CD4-positive, alpha-beta T cell treated with Interleukin-4 for 1 hour (primary cell): ENCODE measurements at regions not wholly inside any gene's neighbourhood (a gene's known extent, or its start where the extent isn't known, plus 50 kb on each side); places are given as distances from the start of the nearest gene placed in this dataset.

Experiments
- DNase-seq, 2 donors: peaks; one replicate each; pipeline ENCODE4 v3.0.0-alpha.2; 2020 to 2022

DNA sequence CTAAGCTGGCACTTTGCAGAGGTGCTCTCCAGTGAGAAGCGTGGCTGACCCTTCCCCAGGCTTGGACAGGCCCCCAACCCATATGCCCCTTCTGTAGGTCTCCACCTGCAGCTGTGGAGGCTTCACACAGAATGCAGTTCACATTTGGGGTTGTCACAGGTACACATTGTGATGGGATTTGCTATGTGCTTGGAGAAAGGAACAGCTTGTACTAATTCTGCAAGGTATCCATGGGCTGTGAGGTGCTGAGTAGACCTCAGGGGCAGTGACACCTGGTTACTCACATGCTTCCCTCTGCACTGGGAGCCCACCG lies 188.9 kb downstream of the CXCL12 start:
- DNase-seq: no peak

DNA sequence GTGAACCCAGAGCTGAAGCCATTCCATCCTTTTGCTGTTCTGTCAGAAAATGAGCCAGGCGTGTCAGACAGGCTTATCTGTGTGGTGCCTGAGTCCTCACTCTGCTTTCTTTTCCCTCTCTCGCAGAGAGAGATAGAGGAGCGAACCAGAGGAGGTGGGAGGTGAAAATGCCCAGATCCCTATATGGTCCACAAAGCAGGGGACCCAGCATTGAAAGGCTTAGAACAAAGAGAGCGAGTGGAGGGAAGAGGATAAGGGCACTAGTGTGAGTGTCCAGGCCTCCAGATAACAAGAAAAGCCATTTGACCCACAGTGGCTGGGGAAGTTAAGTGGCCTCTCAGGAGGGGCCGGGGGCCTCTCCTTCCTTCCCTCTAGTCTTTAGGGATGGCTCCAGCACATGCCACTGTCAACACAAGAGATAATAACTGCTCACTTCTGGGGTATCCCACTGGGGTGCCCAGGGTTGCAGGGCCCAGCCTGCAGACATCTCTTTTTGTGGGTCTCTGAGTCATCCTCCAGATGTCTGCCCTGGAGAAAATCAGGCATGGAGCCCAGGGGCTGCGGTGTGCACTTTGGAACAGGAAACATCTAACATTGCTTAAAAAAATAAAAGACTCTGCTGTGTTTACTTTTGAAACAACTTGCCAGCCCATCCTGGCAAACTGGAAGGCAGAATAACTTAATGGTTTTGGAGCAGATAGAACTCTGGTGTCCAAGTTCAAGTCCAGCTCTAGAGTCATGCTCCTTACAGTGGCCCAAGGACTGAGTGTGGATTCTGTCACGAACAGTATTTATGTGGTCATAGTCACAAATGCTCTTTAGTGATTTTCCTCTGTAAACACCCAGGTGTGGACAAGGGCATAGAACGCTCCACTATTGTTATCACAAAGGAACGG lies 189.5 kb downstream of the CXCL12 start:
- DNase-seq: no peak

GRCh38 chr10:44194435-44194834 lies 190.5 kb downstream of the CXCL12 start:
- DNase-seq: no peak

DNA sequence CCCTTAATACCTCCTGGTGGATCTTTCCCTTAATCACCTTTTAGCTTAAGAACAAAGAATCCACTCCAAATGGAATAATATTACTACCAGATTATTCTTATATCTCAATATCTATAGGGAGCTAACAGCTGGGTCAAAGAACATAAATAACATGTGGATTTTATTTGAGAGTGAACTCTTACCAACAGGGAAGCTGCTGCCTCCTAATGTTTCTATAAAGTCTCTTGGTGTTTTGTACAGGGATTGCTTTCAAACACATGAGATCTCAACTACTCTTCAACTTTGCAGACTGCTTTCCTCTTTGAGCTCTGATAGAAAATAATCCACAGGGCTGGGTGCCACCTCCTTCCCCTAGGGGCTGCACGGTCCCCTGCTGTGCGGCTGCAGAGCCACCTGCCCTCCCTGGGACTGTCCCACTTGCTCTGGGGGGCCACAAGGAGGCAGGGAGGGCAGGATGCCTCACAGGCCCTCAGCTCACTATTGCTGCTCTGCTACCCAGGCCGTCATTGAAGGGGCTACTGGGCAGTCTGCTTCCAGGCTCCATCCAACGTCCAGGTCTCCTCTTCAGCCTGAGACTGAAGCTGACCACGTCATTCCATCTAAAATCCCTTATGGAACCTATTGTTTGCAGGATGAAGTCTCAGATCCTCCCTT lies 191.2 kb downstream of the CXCL12 start:
- no peak for DNase-seq

- DNase-seq: no peak
These were observed 191.7 kb downstream of the CXCL12 start for GRCh38 chr10:44193166-44193565.

- DNase-seq: no peak
These were observed 192.5 kb downstream of the CXCL12 start for GRCh38 chr10:44192435-44192834.

- DNase-seq: no peak
These were observed 194.4 kb downstream of the CXCL12 start for GRCh38 chr10:44190541-44190940.

GRCh38 chr10:44186821-44187220 lies 198.1 kb downstream of the CXCL12 start:
- DNase-seq: no peak

DNA sequence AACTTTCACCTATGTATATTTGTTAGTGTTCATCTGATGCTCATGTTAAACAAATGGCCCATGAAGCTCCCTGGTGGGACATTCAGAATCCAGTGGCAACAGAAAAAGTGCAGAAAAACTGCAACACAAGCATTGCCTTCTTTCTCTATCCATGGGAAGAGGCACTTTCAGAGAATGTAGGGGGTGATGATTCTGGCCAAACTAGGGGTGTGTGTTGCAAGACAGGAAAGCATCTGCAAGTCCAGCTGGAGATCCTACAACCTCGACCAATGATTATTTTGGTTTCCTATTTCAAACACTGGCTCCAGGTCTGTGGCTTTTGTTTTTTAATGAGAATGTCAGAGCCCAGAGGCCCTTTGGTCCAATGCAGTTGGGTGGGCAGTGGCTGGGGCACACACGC lies 198.7 kb downstream of the CXCL12 start:
- DNase-seq: no peak

GRCh38 chr10:44185315-44185666 lies 199.6 kb downstream of the CXCL12 start:
- no peak for DNase-seq

DNA sequence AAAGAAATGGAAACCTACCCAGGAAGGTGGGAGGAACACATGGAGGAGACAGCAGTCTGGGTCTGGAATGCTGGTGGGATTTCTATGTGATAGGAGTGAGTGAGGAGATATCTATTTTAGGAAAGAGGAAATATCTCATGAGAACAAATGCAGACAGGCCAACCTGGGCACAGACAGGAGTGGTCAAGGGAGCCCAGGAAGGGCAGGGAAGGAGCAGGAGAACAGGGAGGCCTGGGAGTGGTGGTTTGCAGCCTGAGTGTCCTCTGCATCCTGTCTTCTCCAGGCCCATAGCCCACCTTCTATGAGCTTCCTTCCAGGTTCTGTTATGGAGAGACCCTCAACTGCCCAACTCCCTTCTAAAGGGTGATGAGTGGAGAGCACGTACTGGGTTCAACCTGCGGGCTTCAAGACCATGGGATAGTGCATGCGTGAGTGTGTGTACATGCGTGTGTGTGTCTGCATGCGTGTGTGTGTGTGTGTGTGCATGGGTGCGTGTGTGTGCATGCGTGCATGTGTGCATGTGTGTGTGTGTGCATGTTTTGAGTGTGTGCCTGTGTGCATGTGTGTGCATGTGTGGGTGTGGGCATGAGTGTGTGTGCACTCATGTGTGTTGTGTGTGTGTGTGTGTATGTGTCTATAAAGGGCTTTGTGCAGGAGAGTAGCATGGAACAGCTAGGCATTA lies 200.1 kb downstream of the CXCL12 start:
- no peak for DNase-seq

DNA sequence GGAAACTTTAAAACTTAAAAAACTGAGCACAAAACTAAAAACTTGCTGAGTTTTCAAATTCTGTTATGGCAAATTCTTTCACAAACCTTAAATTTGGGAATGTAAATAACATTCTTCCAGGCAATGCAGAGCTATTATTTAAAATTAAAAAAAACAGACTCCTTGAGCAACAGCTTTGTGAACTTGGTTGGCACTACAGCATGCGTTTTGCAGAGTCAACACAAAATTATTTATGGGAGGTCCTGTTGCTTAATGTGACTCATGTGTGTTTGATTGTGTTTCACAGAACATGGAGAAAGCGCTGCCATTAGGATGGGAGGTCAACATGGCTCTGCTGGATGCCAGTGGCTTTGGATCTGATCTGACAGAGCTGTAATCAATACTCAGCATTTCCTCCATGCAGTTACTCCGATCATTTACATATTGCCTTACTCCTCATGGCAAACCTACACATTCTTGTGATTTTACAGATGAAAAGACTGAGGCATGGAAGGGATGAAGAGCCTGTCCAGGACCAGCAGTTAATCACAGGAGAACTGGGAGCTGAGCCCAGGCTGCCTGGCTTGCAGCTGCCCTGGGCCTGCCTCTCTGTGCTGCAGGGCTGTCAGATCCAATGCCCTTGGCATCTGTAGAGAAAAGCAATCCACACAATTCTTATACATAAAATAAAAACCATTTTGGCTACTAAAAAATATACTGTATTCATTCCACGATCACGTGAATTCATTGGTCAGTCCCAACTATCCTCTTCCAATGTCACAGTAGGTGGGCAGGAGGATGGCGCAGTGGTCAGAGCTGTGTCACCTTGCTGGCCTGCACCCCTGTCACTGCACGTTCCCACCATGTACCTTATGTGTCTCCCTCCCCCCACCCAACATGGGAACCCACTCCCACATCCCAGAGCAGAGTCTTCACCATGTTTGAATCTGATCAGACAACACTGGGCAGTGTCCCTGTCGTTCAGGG lies 200.9 kb downstream of the CXCL12 start:
- DNase-seq: no peak

DNA sequence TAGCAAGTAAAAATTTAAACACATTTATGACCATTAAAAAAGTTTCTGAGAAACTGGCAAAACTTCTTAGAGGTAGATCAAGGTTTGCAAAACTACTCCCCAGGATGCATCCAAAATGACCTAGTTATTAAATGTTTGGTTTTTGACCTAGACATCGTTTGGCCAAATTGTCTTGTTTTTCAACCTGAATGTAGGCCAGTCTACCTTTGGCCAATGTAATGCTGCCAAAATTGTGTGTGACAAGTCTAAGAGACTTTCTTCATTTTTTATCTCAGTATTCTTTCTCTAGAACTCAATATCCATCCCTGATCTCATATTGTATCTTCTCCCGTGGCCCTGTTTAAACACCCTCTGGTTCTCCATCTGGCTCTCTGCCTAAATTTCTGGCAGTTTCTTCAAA lies 202.0 kb downstream of the CXCL12 start:
- no peak for DNase-seq

DNA sequence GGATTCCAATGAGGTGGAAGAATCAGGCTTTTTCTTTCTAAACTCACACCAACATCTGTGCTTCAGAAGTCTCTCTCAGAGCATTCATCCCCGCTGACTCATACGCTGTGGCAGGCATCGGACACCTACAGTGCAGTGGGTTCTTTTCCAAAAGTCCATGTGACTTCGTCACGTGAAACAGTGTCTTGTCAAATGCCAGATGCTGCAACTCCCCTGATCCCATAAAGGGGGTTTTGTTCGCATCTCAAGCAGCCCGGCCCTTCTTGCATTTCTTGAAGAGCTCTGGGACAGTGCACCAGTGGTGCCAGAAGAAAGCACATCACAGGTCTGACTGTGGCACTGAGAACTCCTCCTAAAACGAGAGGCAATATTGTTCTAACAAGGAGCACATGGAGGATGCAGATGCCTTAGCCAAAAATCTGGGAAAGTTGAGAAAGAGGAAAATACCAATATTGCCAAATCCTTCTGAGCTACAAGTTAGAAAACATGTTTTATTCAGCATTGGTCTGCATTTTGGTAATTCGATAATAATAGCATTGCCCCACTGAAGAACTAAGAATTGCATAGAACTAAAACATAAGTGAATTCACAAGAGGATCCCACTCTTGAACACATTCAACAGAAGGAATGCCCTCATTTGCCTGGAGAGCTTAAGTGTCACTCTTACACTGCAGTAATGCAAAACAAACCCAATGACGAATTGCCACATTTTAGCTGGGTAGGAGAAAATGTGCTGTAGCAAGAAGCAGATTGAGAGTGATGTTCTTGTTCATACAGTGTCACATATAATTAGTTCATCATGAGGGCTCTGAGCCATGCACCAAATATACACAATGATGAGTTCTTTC lies 204.4 kb downstream of the CXCL12 start:
- no peak for DNase-seq

DNA sequence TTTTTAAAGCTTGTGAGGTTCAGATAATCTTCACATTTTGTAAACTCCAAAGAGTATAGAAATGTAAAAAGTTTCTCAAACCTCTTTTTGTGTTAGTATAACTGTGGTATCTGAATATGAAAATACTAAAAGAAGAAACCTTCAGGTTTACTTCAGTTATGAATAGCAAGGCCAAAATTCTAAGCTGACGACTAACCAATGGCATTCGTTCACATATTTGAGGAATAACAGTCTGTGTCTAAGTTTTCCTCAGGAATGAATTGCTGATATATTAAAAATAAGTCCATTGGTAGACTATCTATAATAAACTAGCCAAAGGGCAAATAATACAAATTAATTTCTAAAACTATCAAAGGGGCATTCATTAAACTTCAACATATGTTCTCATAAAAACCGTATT lies 206.0 kb downstream of the CXCL12 start:
- DNase-seq: no peak

GRCh38 chr10:44178281-44178680 lies 206.6 kb downstream of the CXCL12 start:
- no peak for DNase-seq

GRCh38 chr10:44177610-44178009 lies 207.3 kb downstream of the CXCL12 start:
- no peak for DNase-seq

- no peak for DNase-seq
These were observed 208.6 kb downstream of the CXCL12 start for GRCh38 chr10:44176311-44176710.

GRCh38 chr10:44173608-44173894 lies 211.3 kb downstream of the CXCL12 start:
- no peak for DNase-seq

DNA sequence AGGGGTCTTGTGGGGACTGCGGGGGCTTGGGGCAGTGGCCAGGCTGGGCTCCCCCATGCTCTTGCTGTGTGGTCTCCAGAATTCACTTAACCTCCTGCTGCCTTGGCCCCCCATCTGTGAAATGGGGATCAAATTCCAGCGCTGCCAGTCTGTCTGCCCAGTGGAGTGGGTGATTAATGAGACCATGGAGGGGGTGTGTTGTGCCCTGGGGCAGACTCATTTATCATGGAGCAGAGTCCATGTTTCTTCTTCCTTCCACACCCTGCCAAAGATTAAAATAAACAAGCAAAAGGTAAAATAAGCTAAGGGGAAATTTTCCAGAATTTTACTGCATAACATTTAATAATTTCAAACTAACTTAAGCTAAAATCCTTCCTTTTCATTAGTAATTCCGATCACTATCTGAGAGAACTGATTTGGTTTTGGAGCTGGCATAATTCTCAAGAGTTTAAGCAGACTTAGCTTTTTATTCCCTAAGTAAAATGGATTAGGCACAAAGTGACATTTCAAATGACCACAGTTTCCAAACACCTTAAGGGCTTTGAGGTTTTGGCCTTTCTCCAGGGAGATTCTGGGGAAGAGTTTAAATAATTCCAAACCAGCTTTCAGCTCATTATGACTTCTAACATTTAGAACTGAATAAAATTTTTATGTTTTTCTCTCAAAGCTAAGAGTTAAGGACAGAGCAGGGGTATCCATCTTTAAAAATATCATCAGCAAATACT lies 211.9 kb downstream of the CXCL12 start:
- no peak for DNase-seq

DNA sequence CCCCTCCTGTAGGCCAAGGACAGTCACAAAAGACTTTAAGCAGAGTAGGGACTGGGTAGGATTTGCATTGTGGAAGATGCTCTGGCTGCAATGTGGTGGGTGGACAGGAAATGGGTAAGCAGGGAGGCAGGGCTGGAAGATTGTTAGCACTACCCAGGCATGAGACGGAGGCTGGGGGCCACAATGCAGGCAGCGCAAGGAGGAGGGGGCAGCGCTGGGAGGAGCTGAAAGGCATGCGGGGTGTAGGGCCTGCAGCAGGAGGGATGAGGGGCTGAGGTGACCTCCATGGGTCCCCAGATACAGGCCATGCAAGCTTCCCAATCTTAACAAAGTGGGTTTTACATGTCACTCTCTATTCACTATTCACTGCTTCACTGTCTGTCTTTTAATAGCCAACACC lies 213.1 kb downstream of the CXCL12 start:
- DNase-seq: no peak

GRCh38 chr10:44168478-44168877 lies 216.4 kb downstream of the CXCL12 start:
- no peak for DNase-seq
